ENCODE measurements at regions not wholly inside any gene's neighbourhood (a gene's known extent, or its start where the extent isn't known, plus 50 kb on each side); places are given as distances from the start of the nearest gene placed in this dataset.

GRCh38 chr1:115175596-115175995 lies 86.3 kb upstream of the TSPAN2 start:
- Histone ChIP-seq H3K4me1 (ENCODE audit: control insufficient read depth in 2 of 2, insufficient read depth in 2 of 2, low read length in 2 of 2) (no peaks in the 10 kb centered on the region), H2AFZ (ENCODE audit: insufficient read depth, low read depth, low read length, poor library complexity, severe bottlenecking) (no peak overlapping the region), H4K20me1 (ENCODE audit: control insufficient read depth, insufficient read depth, low read length, poor library complexity, severe bottlenecking) (no peaks in the 10 kb centered on the region), H3K9ac (ENCODE audit: low read length) (no peak overlapping the region), H3K4me3 (ENCODE audit: control extremely low read depth in 1 of 5, extremely low read depth in 1 of 5, insufficient read depth in 1 of 5, low read depth in 2 of 5, low read length in 4 of 5) (no peak overlapping the region), H3K9me3 (ENCODE audit: control extremely low read depth in 1 of 3, control insufficient read depth in 2 of 3, insufficient read depth in 1 of 3, low read length in 2 of 3) (no peaks in the 10 kb centered on the region), H3K79me2 (ENCODE audit: control insufficient read depth, insufficient read depth, low read length) (no peaks in the 10 kb centered on the region), H3K36me3 (replicated peaks in 1 of 2; ENCODE audit: control extremely low read depth in 1 of 2, control insufficient read depth in 1 of 2, extremely low read depth in 1 of 2, insufficient read depth in 2 of 2, low read length in 1 of 2) (no peaks in the 10 kb centered on the region), H3K27me3 (replicated peaks in 1 of 4; ENCODE audit: control extremely low read depth in 1 of 4, control insufficient read depth in 3 of 4, insufficient read depth in 4 of 4, low read length in 3 of 4) (no peaks in the 10 kb centered on the region), H3K4me2 (replicated peaks; ENCODE audit: low read depth, low read length, poor library complexity, severe bottlenecking) (no peak overlapping the region), H3K27ac (ENCODE audit: low read length in 2 of 2) (no peak overlapping the region)
- POLR2A ChIA-PET, result no interaction called here
- Mint-ChIP-seq H3K4me3 (no peak overlapping the region), H3K27ac (no peak overlapping the region), H3K4me1 (no peaks in the 10 kb centered on the region), H3K9me3 (ENCODE audit: insufficient read depth) (no peaks in the 10 kb centered on the region), H3K27me3 (peaks cover 3% of the 10 kb centered on the region)
- 75% methylated on average over 2 of the region's 2 CpGs for WGBS (ENCODE audit: insufficient coverage)
- CTCF ChIA-PET, result no interaction called here
- TF ChIP-seq EZH2 (IDR thresholded peaks at IDR 0.05; ENCODE audit: borderline replicate concordance, insufficient read depth, low read depth, low read length, poor library complexity, severe bottlenecking) (no peak), CTCF (IDR thresholded peaks at IDR 0.05) (no peak)
- intact Hi-C loops (cut with micrococcal nuclease), result no loop called here
- DNase-seq (no peak), ATAC-seq (ENCODE audit: low read depth) (no peak)

GRCh38 chr1:115173151-115173550 lies 83.8 kb upstream of the TSPAN2 start:
- H3K4me2 ChIP-seq (replicated peaks; ENCODE audit: low read depth, low read length, poor library complexity, severe bottlenecking), result no peak overlapping the region
- H3K4me3 ChIP-seq (ENCODE audit: control extremely low read depth in 1 of 5, extremely low read depth in 1 of 5, insufficient read depth in 1 of 5, low read depth in 2 of 5, low read length in 4 of 5), result no peak overlapping the region
- H3K9ac ChIP-seq (ENCODE audit: low read length), result no peak overlapping the region
- WGBS (ENCODE audit: insufficient coverage), result no CpG with 5 or more reads among the region's 1 CpG
- H3K36me3 ChIP-seq (replicated peaks in 1 of 2; ENCODE audit: control extremely low read depth in 1 of 2, control insufficient read depth in 1 of 2, extremely low read depth in 1 of 2, insufficient read depth in 2 of 2, low read length in 1 of 2), result no peaks in the 10 kb centered on the region
- H3K27me3 Mint-ChIP-seq, result peaks cover 3% of the 10 kb centered on the region
- TF ChIP-seq EZH2 (IDR thresholded peaks at IDR 0.05; ENCODE audit: borderline replicate concordance, insufficient read depth, low read depth, low read length, poor library complexity, severe bottlenecking), result no peak
- TF ChIP-seq CTCF (IDR thresholded peaks at IDR 0.05), result no peak
- ChIA-PET POLR2A (no interaction called here), CTCF (no interaction called here)
- H3K79me2 ChIP-seq (ENCODE audit: control insufficient read depth, insufficient read depth, low read length), result no peaks in the 10 kb centered on the region
- H3K9me3 ChIP-seq (ENCODE audit: control extremely low read depth in 1 of 3, control insufficient read depth in 2 of 3, insufficient read depth in 1 of 3, low read length in 2 of 3), result no peaks in the 10 kb centered on the region
- no peaks in the 10 kb centered on the region for H4K20me1 ChIP-seq (ENCODE audit: control insufficient read depth, insufficient read depth, low read length, poor library complexity, severe bottlenecking)
- H3K27me3 ChIP-seq (replicated peaks in 1 of 4; ENCODE audit: control extremely low read depth in 1 of 4, control insufficient read depth in 3 of 4, insufficient read depth in 4 of 4, low read length in 3 of 4), result no peaks in the 10 kb centered on the region
- no peaks in the 10 kb centered on the region for H3K9me3 Mint-ChIP-seq (ENCODE audit: insufficient read depth)
- H2AFZ ChIP-seq (ENCODE audit: insufficient read depth, low read depth, low read length, poor library complexity, severe bottlenecking), result no peak overlapping the region
- H3K4me3 Mint-ChIP-seq, result no peak overlapping the region
- H3K4me1 Mint-ChIP-seq, result no peaks in the 10 kb centered on the region
- ATAC-seq (ENCODE audit: low read depth) (no peak), DNase-seq (no peak)
- no peak overlapping the region for H3K27ac Mint-ChIP-seq
- H3K4me1 ChIP-seq (ENCODE audit: control insufficient read depth in 2 of 2, insufficient read depth in 2 of 2, low read length in 2 of 2), result no peaks in the 10 kb centered on the region
- no peak overlapping the region for H3K27ac ChIP-seq (ENCODE audit: low read length in 2 of 2)
- intact Hi-C loops (cut with micrococcal nuclease), result no loop called here

All from B cell (primary cell).